ENCODE measurements at regions not wholly inside any gene's neighbourhood (a gene's known extent, or its start where the extent isn't known, plus 50 kb on each side); places are given as distances from the start of the nearest gene placed in this dataset.

DNA sequence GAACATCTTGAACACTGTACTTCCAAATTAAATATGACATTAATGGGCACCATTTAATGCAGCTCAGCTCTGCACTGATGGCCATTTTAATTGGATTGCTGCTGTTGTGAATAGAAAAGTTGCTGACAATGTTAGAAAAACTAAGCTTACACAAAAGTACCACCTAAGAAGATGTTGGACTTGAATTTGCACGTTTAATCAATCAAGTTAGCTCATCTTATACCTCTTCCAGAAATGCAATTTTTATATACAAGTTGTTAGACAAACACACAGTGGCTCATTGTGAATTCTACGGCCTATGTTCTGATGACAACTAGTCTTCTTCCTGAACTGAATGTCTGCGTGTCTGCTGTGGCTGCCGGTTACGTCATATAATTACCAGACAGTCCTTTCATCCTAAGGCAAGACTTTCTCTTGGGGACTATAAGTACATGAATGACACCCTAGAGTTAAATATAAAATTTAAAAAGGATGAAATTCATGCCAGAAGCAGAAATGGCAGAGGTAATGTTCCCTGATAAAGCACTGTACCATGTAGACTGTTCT lies 330.2 kb downstream of the EPM2A start:
- CTCF ChIA-PET: no interaction called here
- TF ChIP-seq, protein P1, sequence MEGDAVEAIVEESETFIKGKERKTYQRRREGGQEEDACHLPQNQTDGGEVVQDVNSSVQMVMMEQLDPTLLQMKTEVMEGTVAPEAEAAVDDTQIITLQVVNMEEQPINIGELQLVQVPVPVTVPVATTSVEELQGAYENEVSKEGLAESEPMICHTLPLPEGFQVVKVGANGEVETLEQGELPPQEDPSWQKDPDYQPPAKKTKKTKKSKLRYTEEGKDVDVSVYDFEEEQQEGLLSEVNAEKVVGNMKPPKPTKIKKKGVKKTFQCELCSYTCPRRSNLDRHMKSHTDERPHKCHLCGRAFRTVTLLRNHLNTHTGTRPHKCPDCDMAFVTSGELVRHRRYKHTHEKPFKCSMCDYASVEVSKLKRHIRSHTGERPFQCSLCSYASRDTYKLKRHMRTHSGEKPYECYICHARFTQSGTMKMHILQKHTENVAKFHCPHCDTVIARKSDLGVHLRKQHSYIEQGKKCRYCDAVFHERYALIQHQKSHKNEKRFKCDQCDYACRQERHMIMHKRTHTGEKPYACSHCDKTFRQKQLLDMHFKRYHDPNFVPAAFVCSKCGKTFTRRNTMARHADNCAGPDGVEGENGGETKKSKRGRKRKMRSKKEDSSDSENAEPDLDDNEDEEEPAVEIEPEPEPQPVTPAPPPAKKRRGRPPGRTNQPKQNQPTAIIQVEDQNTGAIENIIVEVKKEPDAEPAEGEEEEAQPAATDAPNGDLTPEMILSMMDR (IDR thresholded peaks at IDR 0.05; ENCODE audit: unreplicated experiment): no peak
- Mint-ChIP-seq H3K4me1 (ENCODE audit: low read depth, unreplicated experiment) (no peaks in the 10 kb centered on the region), H3K36me3 (ENCODE audit: insufficient read depth, unreplicated experiment) (no peaks in the 10 kb centered on the region), H3K27me3 (ENCODE audit: unreplicated experiment) (no peaks in the 10 kb centered on the region), H3K4me3 (ENCODE audit: low read depth, unreplicated experiment) (no peak overlapping the region), H3K9me3 (ENCODE audit: low read depth, unreplicated experiment) (no peaks in the 10 kb centered on the region), H3K27ac (ENCODE audit: unreplicated experiment) (no peak overlapping the region)
- BruUV-seq (replicated peaks): no TSS peak
- intact Hi-C loops (cut with micrococcal nuclease; ENCODE audit: unreplicated experiment): no loop called here
- no peak for DNase-seq

GRCh38 chr6:145406783-145407182 lies 328.5 kb downstream of the EPM2A start:
- intact Hi-C loops (cut with micrococcal nuclease; ENCODE audit: unreplicated experiment): no loop called here
- no peak overlapping the region for H3K4me3 Mint-ChIP-seq (ENCODE audit: low read depth, unreplicated experiment)
- H3K27me3 Mint-ChIP-seq (ENCODE audit: unreplicated experiment): no peaks in the 10 kb centered on the region
- TF ChIP-seq, protein P1 (IDR thresholded peaks at IDR 0.05; ENCODE audit: unreplicated experiment): no peak
- H3K4me1 Mint-ChIP-seq (ENCODE audit: low read depth, unreplicated experiment): no peaks in the 10 kb centered on the region
- CTCF ChIA-PET: interaction anchor here (0.6 kb wide), 1 partner anchor 1978 kb away, joined by 3 read pairs; no protein-coding TSS in a partner anchor
- no peaks in the 10 kb centered on the region for H3K9me3 Mint-ChIP-seq (ENCODE audit: low read depth, unreplicated experiment)
- BruUV-seq (replicated peaks): no TSS peak
- no peak for DNase-seq
- no peak overlapping the region for H3K27ac Mint-ChIP-seq (ENCODE audit: unreplicated experiment)
- H3K36me3 Mint-ChIP-seq (ENCODE audit: insufficient read depth, unreplicated experiment): no peaks in the 10 kb centered on the region

GRCh38 chr6:145415616-145416015 lies 319.7 kb downstream of the EPM2A start:
- DNase-seq: no peak
- CTCF ChIA-PET: no interaction called here
- H3K27ac Mint-ChIP-seq (ENCODE audit: unreplicated experiment): no peak overlapping the region
- no peaks in the 10 kb centered on the region for H3K4me1 Mint-ChIP-seq (ENCODE audit: low read depth, unreplicated experiment)
- no peak overlapping the region for H3K4me3 Mint-ChIP-seq (ENCODE audit: low read depth, unreplicated experiment)
- H3K36me3 Mint-ChIP-seq (ENCODE audit: insufficient read depth, unreplicated experiment): no peaks in the 10 kb centered on the region
- no peaks in the 10 kb centered on the region for H3K27me3 Mint-ChIP-seq (ENCODE audit: unreplicated experiment)
- intact Hi-C loops (cut with micrococcal nuclease; ENCODE audit: unreplicated experiment): no loop called here
- H3K9me3 Mint-ChIP-seq (ENCODE audit: low read depth, unreplicated experiment): no peaks in the 10 kb centered on the region
- BruUV-seq (replicated peaks): no TSS peak
- TF ChIP-seq, protein P1 (IDR thresholded peaks at IDR 0.05; ENCODE audit: unreplicated experiment): no peak

DNA sequence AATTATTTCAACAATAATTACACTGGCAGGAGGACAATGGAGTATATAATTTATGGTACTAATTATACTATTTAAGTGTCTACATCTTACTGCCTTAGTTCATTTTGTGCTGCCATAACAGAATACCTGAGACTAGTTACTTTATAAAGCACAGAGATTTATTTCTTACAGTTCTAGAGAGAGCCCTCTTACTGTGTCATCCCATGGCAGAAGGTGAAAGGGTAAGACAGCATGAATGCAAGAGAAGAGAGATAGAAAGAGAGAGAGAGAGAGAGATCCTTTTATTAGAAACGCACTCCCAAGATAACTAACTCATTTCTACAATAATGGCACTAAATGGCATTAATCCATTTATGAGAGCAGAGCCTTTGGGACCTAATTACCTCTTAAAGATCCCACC lies 314.7 kb downstream of the EPM2A start:
- H3K4me3 Mint-ChIP-seq (ENCODE audit: low read depth, unreplicated experiment): no peak overlapping the region
- no peaks in the 10 kb centered on the region for H3K27me3 Mint-ChIP-seq (ENCODE audit: unreplicated experiment)
- H3K9me3 Mint-ChIP-seq (ENCODE audit: low read depth, unreplicated experiment): no peaks in the 10 kb centered on the region
- CTCF ChIA-PET: no interaction called here
- no peaks in the 10 kb centered on the region for H3K36me3 Mint-ChIP-seq (ENCODE audit: insufficient read depth, unreplicated experiment)
- no peaks in the 10 kb centered on the region for H3K4me1 Mint-ChIP-seq (ENCODE audit: low read depth, unreplicated experiment)
- TF ChIP-seq, protein P1 (IDR thresholded peaks at IDR 0.05; ENCODE audit: unreplicated experiment): no peak
- no TSS peak for BruUV-seq (replicated peaks)
- intact Hi-C loops (cut with micrococcal nuclease; ENCODE audit: unreplicated experiment): no loop called here
- no peak overlapping the region for H3K27ac Mint-ChIP-seq (ENCODE audit: unreplicated experiment)
- no peak for DNase-seq
